ENCODE measurements at regions not wholly inside any gene's neighbourhood (a gene's known extent, or its start where the extent isn't known, plus 50 kb on each side); places are given as distances from the start of the nearest gene placed in this dataset.

GRCh38 chr13:107562203-107562602, 653.1 kb downstream of the LIG4 start:
- TF ChIP-seq CTCF (conservative IDR thresholded peaks at IDR 0.05; ENCODE audit: low read length): no peak
- TF ChIP-seq EZH2phosphoT487 (IDR thresholded peaks at IDR 0.05; ENCODE audit: borderline replicate concordance): no peak
